ENCODE measurements at regions not wholly inside any gene's neighbourhood (a gene's known extent, or its start where the extent isn't known, plus 50 kb on each side); places are given as distances from the start of the nearest gene placed in this dataset.

DNA sequence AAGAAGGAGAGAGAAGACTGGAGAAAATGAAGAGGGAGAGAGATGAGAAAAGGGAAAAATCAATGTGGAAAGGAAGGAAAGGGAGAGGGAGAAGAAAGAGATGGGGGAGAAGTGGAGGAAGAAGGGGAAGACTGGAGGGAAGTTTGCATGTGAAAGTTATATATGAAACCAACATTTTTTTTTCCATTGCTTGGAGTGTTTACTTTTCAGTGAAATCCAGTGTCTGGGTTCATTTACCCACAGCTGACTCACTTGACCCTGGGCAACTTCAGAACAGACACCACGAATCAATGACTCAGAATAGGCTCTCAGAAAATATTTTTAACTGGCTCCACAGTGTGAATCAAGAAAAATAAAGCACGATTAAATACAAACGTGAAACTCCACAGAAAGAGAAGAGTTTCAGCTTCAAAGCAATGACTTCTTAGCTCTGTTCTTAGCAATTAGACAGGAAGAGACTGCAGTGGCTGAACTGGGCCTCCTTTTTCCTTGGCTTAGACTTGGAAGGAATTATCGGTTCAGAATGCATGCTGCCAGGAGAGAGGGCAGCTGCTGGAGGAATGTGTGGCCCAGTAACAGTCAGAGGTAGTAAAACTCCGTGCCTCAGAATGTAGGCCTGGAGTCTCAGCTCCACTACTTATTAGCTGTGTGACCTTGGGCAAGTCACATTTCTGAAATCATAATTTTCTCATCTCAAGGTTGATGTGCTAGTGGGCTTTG is 237.5 kb downstream of the MIAT start:
- ATAC-seq (ENCODE audit: low FRiP score), result peak; percentile 91
- no peak for DNase-seq (ENCODE audit: low spot score)
- TF ChIP-seq, protein P1, sequence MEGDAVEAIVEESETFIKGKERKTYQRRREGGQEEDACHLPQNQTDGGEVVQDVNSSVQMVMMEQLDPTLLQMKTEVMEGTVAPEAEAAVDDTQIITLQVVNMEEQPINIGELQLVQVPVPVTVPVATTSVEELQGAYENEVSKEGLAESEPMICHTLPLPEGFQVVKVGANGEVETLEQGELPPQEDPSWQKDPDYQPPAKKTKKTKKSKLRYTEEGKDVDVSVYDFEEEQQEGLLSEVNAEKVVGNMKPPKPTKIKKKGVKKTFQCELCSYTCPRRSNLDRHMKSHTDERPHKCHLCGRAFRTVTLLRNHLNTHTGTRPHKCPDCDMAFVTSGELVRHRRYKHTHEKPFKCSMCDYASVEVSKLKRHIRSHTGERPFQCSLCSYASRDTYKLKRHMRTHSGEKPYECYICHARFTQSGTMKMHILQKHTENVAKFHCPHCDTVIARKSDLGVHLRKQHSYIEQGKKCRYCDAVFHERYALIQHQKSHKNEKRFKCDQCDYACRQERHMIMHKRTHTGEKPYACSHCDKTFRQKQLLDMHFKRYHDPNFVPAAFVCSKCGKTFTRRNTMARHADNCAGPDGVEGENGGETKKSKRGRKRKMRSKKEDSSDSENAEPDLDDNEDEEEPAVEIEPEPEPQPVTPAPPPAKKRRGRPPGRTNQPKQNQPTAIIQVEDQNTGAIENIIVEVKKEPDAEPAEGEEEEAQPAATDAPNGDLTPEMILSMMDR (IDR thresholded peaks at IDR 0.05), result no peak

DNA sequence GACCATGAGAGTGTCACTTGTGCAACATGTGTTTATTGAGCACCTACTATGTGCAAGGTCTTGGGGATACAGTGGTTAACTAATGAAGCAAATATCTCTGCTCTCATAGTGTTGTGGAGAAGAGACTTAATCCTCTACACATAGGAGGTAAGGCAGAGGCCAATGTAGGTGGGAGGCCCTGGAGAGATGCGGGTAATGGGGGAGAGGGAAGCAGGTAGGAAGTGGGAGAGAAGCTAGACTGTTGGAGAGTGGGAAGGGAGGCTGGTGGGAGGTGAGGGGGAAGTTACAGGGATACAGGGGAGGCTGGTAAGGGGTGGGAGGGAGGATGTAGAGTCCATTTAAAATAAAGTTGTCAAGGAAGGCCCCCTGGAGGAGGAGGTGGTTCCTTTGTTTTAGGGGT is 240.0 kb downstream of the MIAT start:
- TF ChIP-seq, protein P1 (IDR thresholded peaks at IDR 0.05), result no peak

DNA sequence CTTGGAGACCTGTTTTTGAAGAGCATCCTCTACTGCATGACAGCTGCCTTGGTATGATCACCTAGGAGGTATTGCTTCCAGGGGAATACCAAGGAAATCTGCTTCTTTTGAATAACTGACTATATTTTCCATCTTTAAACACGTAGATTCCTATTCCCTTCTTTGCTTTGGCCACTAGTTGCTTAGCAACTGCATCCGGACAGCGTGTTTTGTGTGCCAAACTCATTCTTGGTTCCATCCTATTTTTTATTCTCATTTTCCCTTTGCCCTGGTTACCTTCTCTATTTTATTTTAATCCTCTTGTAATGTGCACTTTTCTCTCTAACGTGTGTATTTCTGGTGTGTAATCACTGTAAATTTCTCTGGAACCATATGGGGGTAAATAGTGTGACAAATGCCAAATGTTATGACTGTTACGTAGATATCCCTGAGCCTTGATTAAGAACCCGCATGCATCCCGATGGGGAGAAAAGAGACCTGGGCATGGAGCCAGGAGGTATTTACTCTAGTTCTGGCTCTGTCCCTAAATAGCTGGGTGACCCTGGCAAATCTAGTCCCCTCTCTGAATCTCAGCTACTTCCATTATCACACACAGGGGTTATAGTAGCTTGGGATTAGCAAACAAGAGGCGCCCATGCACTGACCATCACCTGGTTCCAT is 241.7 kb downstream of the MIAT start:
- no peak for DNase-seq (ENCODE audit: low spot score)
- TF ChIP-seq, protein P1 (IDR thresholded peaks at IDR 0.05), result no peak
- ATAC-seq (ENCODE audit: low FRiP score), result no peak

More for the DNA sequence above, 240.0 kb downstream of the MIAT start:
- DNase-seq (ENCODE audit: low spot score) (no peak), ATAC-seq (ENCODE audit: low FRiP score) (no peak)

DNA sequence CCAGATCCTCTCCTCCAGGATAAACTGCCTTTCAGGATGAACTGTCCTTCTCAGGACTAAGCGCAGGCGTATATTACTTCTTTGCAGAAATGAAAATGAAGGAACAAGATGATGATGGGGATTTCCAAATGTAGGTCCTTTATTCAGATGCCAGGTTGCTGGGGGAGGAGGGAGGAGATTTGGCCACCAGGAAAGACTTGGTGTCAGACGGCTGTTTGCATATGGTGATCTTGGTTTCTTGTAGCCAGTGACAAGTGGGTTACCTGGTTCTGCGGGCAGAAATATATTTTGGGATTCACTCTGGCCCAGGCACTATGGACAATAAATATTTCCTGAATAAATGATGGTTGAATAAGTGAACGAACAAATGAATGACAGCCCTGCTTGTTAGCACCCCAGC is 243.4 kb downstream of the MIAT start:
- ATAC-seq (ENCODE audit: low FRiP score), result no peak
- no peak for DNase-seq (ENCODE audit: low spot score)
- TF ChIP-seq, protein P1 (IDR thresholded peaks at IDR 0.05), result no peak

DNA sequence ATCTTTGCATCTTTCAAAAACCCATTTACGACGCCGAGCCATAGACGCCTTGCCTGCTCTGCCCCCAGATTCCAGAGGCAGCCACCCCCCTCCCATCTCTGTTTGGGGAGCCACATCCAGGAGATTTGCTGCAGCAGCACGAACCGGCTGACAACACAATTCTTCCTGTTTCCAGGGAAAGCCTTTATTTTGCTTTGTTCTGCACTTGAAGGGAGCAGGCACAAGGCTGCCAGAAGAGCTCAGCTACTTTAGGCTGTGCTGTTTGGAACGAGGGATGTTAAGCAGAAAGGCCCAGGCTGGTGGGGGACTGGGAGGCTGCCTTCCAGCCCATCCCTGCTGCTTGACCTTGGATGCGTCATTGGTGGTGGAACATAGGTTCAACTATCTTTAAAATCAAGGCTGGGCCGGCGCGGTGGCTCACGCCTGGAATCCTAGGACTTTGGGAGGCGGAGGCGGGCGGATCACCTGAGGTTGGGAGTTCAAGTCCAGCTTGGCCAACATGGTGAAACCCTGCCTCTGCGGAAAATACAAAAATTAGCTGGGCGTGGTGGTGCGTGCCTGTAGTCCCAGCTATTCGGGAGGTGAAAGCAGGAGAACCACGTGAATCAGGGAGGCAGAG is 243.9 kb downstream of the MIAT start:
- ATAC-seq (ENCODE audit: low FRiP score), result no peak
- TF ChIP-seq, protein P1 (IDR thresholded peaks at IDR 0.05), result no peak
- DNase-seq (ENCODE audit: low spot score), result no peak

DNA sequence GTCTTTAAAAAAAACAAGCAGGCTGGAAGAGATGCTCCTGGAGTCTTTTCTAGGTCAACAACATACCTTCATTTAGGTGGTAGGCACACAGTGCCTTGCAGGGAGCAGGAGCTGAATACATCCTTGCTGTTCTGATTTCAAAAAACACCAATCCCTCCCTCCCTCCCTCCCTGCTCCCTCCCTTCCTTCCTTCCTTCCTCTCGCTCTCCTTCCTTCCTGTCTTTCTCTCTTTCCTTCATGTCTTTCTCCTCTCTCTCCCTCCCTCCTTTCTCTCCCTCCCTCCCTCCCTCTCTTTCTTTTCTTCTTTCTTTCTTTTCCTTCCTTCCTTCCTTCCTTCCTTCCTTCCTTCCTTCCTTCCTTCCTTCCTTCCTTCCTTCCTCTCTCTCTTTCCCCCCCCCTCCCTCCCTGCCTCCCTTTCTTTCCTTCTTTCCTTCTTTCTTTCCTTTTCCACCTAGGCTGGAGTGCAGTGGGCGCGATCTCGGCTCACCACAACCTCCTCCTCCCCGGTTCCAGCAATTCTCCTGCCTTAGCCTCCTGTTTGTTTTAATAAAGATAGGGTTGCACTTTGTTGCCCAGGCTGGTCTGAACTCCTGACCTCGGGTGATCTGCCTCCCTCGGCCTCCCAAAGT is 245.1 kb downstream of the MIAT start:
- TF ChIP-seq, protein P1 (IDR thresholded peaks at IDR 0.05), result no peak
- ATAC-seq (ENCODE audit: low FRiP score) (no peak), DNase-seq (ENCODE audit: low spot score) (no peak)
